ENCODE measurements at regions not wholly inside any gene's neighbourhood (a gene's known extent, or its start where the extent isn't known, plus 50 kb on each side); places are given as distances from the start of the nearest gene placed in this dataset.

- TF ChIP-seq POLR2A (IDR thresholded peaks at IDR 0.05), result no peak
- no peak for TF ChIP-seq CTCF (IDR thresholded peaks at IDR 0.05)
Measured at GRCh38 chr1:101162300-101162699, 74.5 kb upstream of the S1PR1 start.

All from vagina (tissue), 2 donors.